Epithelial cell of proximal tubule (primary cell): ENCODE measurements at regions not wholly inside any gene's neighbourhood (a gene's known extent, or its start where the extent isn't known, plus 50 kb on each side); places are given as distances from the start of the nearest gene placed in this dataset.

ENCODE experiments used
- DNase-seq: peaks from one replicate; pipeline ENCODE4 v3.0.0-alpha.2; 2011; ENCODE audit warnings: low read depth
- H3K4me3 ChIP-seq: 2 replicates; pipeline ENCODE4 v1.5.1; 2011; ENCODE audit warnings: low read depth, mild to moderate bottlenecking, low read length
- CTCF ChIP-seq: conservative IDR thresholded peaks from 2 replicates; pipeline ENCODE4 v1.5.1; 2012; ENCODE audit warnings: low read depth, mild to moderate bottlenecking, low read length

DNA sequence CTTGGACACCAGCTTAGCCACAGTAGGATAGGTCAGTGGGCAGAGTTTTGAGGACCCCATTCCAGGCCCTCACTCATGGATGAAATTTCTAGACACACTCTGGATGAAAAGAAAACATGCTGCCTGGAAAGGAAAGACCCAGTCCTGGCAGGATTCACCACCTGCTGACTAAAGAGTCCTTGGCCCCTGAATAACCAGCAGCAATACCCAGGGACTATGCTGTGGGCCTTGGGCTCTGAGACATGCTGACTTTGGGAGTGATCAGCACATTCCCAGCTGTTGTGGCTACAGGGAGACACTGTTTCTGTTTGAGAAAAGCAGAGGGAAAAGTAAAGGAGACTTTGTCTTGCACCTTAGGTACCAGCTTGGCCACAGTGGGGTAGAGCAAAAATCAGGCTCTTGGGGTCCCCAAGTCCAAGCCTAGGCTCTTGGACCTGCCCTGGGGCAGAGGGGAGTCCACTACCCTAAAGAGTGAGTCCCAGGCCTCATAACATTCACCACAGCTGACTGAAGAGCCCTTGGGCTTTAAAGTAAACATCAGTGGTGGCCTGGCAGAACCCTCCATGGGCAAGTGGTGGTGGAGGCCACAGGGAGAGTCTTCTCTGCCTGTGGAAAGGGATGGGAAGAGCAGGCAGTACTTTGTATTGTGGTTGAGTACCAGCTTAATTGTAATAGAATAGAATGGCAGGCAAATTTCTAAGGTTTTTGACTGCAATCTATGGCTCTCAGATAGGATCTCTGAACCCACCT is 516.8 kb downstream of the BCKDHB start:
- no peak for TF ChIP-seq CTCF
- no peak overlapping the region for H3K4me3 ChIP-seq
- no peak for DNase-seq

- no peak for DNase-seq
Observed at GRCh38 chr6:80622641-80623040, 516.2 kb downstream of the BCKDHB start.

GRCh38 chr6:80618953-80619352 is 512.5 kb downstream of the BCKDHB start:
- TF ChIP-seq CTCF: no peak
- no peak for DNase-seq
- no peak overlapping the region for H3K4me3 ChIP-seq

More at GRCh38 chr6:80622641-80623040, 516.2 kb downstream of the BCKDHB start:
- no peak overlapping the region for H3K4me3 ChIP-seq
- TF ChIP-seq CTCF: no peak

DNA sequence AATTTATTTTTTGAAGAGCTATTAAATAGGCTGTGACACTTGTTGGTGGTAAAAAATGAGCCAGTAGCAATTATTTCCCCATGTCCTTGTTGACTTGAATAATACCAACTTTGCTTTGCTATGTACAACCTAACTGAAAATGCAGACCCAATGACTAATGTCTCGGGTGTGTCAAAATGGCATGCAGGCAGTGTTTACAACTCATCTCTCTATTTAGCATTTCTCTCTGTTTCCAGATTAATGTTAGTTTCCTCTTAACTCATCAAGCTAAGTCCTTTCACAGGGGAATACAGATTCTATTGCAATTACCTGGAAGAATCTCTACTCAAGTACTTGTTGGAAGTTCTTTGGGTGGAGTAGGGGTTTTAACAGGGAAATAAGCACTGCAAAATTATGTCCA is 504.4 kb downstream of the BCKDHB start:
- DNase-seq: no peak
- no peak for TF ChIP-seq CTCF
- H3K4me3 ChIP-seq: no peak overlapping the region

DNA sequence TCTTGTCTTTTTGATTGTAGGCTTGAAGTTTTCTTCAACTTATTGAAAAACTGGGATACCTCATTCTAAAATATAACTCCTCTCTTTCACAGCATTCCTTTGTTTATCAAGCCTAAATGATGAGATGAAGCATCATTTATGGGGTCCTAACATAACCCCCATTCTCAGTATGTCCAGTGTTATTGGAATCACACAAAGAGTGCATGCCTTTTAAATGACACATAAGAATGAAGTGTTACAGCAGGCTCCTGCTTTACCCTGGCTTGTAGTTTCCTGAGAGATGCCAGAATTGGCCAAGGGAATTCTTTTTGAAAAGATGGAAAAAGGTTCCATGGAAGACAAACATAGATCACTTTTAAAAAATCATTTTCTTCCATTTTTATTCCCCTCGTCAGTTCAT is 502.4 kb downstream of the BCKDHB start:
- no peak for TF ChIP-seq CTCF
- DNase-seq: no peak
- no peak overlapping the region for H3K4me3 ChIP-seq

DNA sequence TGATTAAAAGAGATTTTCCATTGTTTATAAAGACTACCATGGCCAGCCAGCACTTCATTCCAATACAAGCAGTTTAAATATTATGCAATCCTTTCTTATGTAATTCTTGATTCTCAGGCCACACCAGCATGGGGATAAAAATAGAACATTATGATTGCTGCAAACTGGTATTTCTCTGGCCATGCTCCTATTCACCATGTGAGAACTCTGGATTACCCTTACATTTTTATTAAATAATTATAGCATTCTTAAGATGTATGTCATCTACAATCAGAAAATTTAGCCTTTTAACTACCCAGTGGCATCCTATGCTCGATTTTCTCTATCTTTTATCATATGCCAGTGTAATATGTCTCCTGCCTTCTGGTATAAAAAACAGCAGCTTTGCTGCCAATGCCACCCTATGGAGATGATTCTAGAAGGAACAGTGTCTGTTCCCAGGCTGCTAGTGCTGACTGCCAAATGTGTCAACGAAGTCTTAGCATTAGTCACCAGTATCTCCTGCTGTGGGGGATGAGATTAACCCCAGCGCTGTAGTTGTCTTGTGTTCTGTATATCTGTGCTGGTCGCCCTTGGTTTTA is 501.4 kb downstream of the BCKDHB start:
- no peak for DNase-seq
- no peak for TF ChIP-seq CTCF
- H3K4me3 ChIP-seq: no peak overlapping the region
